Neural cell (in vitro differentiated cells): ENCODE measurements at regions not wholly inside any gene's neighbourhood (a gene's known extent, or its start where the extent isn't known, plus 50 kb on each side); places are given as distances from the start of the nearest gene placed in this dataset.

ENCODE experiments used
- H2AFZ ChIP-seq: fragments of 200-600, 300-800 bp; sonication (generic), shearing (Covaris generic); 2 replicates; pipeline ENCODE4 v1.6.0; 2014; ENCODE audit warnings: low read depth, mild to moderate bottlenecking, antibody characterized with exemption, low read length, moderate library complexity
- H3F3A ChIP-seq: fragments of 200-600 bp; shearing (Covaris generic); 2 replicates; pipeline ENCODE4 v1.6.1; 2016; ENCODE audit warnings: mild to moderate bottlenecking, moderate library complexity, mixed read lengths, antibody characterized with exemption, low read length; ENCODE audit not compliant: insufficient read depth, poor library complexity, severe bottlenecking
- H3K27ac ChIP-seq: fragments of 200-600, 300-800 bp; sonication (generic), shearing (Covaris generic); 2 replicates; pipeline ENCODE4 v1.5.1; 2014; ENCODE audit warnings: mild to moderate bottlenecking, low read length, moderate library complexity
- H3K27me3 ChIP-seq: fragments of 300-800, 200-600 bp; sonication (generic), shearing (Covaris generic); 2 replicates; pipeline ENCODE4 v1.6.0; 2014; ENCODE audit warnings: mild to moderate bottlenecking, low read depth, low read length, moderate library complexity; ENCODE audit not compliant: insufficient read depth
- H3K36me3 ChIP-seq: fragments of 300-800, 200-600 bp; sonication (generic), shearing (Covaris generic); 2 replicates; pipeline ENCODE4 v1.5.1; 2014; ENCODE audit warnings: mild to moderate bottlenecking, antibody characterized with exemption, low read length, moderate library complexity; ENCODE audit not compliant: insufficient read depth
- H3K4me2 ChIP-seq: fragments of 300-800, 200-600 bp; sonication (generic), shearing (Covaris generic); 2 replicates; pipeline ENCODE4 v1.6.0; 2014; ENCODE audit warnings: mild to moderate bottlenecking, low read length
- H3K4me3 ChIP-seq: fragments of 300-800, 200-600 bp; sonication (generic), shearing (Covaris generic); 2 replicates; pipeline ENCODE4 v1.5.1; 2014; ENCODE audit warnings: mild to moderate bottlenecking, low read length, moderate library complexity
- H3K79me2 ChIP-seq: fragments of 200-600 bp; shearing (Covaris generic); replicated peaks from 2 replicates; pipeline ENCODE4 v1.6.0; 2014; ENCODE audit warnings: mild to moderate bottlenecking, low read length, moderate library complexity; ENCODE audit not compliant: insufficient read depth
- H3K9ac ChIP-seq: fragments of 300-800, 200-600 bp; sonication (generic), shearing (Covaris generic); 2 replicates; pipeline ENCODE4 v1.6.1; 2016; ENCODE audit warnings: mild to moderate bottlenecking, low read length, mixed read lengths
- H3K9me2 ChIP-seq: fragments of 200-600 bp; shearing (Covaris generic); 2 replicates; pipeline ENCODE4 v1.6.1; 2016; ENCODE audit warnings: mild to moderate bottlenecking, low read length, mixed read lengths; ENCODE audit not compliant: insufficient read depth
- H3K9me3 ChIP-seq: fragments of 200-600, 300-800 bp; sonication (generic), shearing (Covaris generic); 2 replicates; pipeline ENCODE4 v1.6.1; 2016; ENCODE audit warnings: mild to moderate bottlenecking, mixed run types, low read length, moderate library complexity, mixed read lengths
- H4K20me1 ChIP-seq: fragments of 200-600 bp; shearing (Covaris generic); 2 replicates; pipeline ENCODE4 v1.6.1; 2016; ENCODE audit warnings: mild to moderate bottlenecking, mixed run types; ENCODE audit not compliant: insufficient read depth
- EP300 ChIP-seq: fragments of 450-650 bp; conservative IDR thresholded peaks from 2 replicates; pipeline ENCODE4 v1.6.1; 2014; ENCODE audit warnings: antibody characterized with exemption, mild to moderate bottlenecking, moderate library complexity; ENCODE audit not compliant: poor library complexity, severe bottlenecking
- EZH2 ChIP-seq: fragments of 200-600, 300-800 bp; shearing (Covaris generic), sonication (generic); IDR thresholded peaks from 2 replicates; pipeline ENCODE4 v1.6.1; 2014; ENCODE audit warnings: antibody characterized with exemption, low read length, borderline replicate concordance, mild to moderate bottlenecking; ENCODE audit not compliant: insufficient read depth, poor library complexity, severe bottlenecking
- MXI1 ChIP-seq: fragments of 450-650 bp; conservative IDR thresholded peaks from 2 replicates; pipeline ENCODE4 v1.6.1; 2014; ENCODE audit warnings: antibody characterized with exemption, mild to moderate bottlenecking; ENCODE audit not compliant: poor library complexity, severe bottlenecking
- POLR2AphosphoS5 ChIP-seq: IDR thresholded peaks from 2 replicates; pipeline ENCODE4 v1.6.1; 2012
- RAD21 ChIP-seq: fragments of 450-650 bp; conservative IDR thresholded peaks from 2 replicates; pipeline ENCODE4 v1.6.1; 2014; ENCODE audit warnings: antibody characterized with exemption, mild to moderate bottlenecking, moderate library complexity
- SMC3 ChIP-seq: fragments of 450-650 bp; conservative IDR thresholded peaks from 2 replicates; pipeline ENCODE4 v1.6.1; 2014; ENCODE audit warnings: antibody characterized with exemption, mild to moderate bottlenecking, moderate library complexity; ENCODE audit not compliant: poor library complexity
- TAF1 ChIP-seq: IDR thresholded peaks from 2 replicates; pipeline ENCODE4 v1.6.1; 2012; ENCODE audit warnings: low read depth
- TF ChIP-seq, protein P1 (sequence below): fragments of 450-650 bp; IDR thresholded peaks from 2 replicates; pipeline ENCODE4 v1.5.1; 2014; ENCODE audit warnings: antibody characterized with exemption, mild to moderate bottlenecking, moderate library complexity; ENCODE audit not compliant: poor library complexity, severe bottlenecking
- TF ChIP-seq, protein P2 (sequence below): IDR thresholded peaks from 2 replicates; pipeline ENCODE4 v1.6.1; 2012; ENCODE audit warnings: borderline replicate concordance

GRCh38 chr18:73381016-73381698, 513.4 kb upstream of the NETO1 start:
- Histone ChIP-seq H3K9me3 (no peaks in the 10 kb centered on the region), H3K4me2 (no peak overlapping the region), H3K27ac (no peak overlapping the region), H3K9ac (no peak overlapping the region), H3K79me2 (no peaks in the 10 kb centered on the region), H4K20me1 (no peaks in the 10 kb centered on the region), H3F3A (no peaks in the 10 kb centered on the region), H3K36me3 (no peaks in the 10 kb centered on the region), H3K4me3 (no peak overlapping the region), H3K9me2 (no peaks in the 10 kb centered on the region), H2AFZ (no peak overlapping the region), H3K27me3 (no peaks in the 10 kb centered on the region)
- TF ChIP-seq SMC3 (no peak), POLR2AphosphoS5 (no peak), MXI1 (no peak), RAD21 (no peak), TAF1 (no peak), EZH2 (no peak), EP300 (no peak)
- TF ChIP-seq, protein P1, sequence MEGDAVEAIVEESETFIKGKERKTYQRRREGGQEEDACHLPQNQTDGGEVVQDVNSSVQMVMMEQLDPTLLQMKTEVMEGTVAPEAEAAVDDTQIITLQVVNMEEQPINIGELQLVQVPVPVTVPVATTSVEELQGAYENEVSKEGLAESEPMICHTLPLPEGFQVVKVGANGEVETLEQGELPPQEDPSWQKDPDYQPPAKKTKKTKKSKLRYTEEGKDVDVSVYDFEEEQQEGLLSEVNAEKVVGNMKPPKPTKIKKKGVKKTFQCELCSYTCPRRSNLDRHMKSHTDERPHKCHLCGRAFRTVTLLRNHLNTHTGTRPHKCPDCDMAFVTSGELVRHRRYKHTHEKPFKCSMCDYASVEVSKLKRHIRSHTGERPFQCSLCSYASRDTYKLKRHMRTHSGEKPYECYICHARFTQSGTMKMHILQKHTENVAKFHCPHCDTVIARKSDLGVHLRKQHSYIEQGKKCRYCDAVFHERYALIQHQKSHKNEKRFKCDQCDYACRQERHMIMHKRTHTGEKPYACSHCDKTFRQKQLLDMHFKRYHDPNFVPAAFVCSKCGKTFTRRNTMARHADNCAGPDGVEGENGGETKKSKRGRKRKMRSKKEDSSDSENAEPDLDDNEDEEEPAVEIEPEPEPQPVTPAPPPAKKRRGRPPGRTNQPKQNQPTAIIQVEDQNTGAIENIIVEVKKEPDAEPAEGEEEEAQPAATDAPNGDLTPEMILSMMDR, result no peak
- TF ChIP-seq, protein P2, sequence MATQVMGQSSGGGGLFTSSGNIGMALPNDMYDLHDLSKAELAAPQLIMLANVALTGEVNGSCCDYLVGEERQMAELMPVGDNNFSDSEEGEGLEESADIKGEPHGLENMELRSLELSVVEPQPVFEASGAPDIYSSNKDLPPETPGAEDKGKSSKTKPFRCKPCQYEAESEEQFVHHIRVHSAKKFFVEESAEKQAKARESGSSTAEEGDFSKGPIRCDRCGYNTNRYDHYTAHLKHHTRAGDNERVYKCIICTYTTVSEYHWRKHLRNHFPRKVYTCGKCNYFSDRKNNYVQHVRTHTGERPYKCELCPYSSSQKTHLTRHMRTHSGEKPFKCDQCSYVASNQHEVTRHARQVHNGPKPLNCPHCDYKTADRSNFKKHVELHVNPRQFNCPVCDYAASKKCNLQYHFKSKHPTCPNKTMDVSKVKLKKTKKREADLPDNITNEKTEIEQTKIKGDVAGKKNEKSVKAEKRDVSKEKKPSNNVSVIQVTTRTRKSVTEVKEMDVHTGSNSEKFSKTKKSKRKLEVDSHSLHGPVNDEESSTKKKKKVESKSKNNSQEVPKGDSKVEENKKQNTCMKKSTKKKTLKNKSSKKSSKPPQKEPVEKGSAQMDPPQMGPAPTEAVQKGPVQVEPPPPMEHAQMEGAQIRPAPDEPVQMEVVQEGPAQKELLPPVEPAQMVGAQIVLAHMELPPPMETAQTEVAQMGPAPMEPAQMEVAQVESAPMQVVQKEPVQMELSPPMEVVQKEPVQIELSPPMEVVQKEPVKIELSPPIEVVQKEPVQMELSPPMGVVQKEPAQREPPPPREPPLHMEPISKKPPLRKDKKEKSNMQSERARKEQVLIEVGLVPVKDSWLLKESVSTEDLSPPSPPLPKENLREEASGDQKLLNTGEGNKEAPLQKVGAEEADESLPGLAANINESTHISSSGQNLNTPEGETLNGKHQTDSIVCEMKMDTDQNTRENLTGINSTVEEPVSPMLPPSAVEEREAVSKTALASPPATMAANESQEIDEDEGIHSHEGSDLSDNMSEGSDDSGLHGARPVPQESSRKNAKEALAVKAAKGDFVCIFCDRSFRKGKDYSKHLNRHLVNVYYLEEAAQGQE, result no peak

DNA sequence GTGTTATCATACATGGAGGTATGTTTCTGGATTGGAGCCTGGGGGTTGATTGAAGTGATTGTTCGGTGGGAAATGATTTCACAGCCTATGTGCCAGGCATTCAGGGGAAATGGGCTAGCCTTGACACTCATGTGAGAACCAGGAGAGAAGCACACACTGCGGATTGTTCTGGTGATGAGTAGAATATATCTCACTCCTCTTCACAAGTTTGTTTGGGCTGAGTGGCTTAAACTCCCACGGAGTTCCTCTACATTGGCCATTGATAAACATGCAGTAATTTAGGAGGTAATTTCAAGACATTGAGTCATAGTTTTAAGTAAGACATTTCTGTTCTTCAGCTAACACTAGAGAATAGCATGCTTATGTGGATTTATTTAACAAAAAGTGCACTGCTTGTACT, 498.9 kb upstream of the NETO1 start:
- H3K27me3 ChIP-seq, result no peaks in the 10 kb centered on the region
- H3K9ac ChIP-seq, result no peak overlapping the region
- no peaks in the 10 kb centered on the region for H3F3A ChIP-seq
- no peaks in the 10 kb centered on the region for H3K9me3 ChIP-seq
- no peak overlapping the region for H3K4me2 ChIP-seq
- no peak overlapping the region for H3K27ac ChIP-seq
- H3K36me3 ChIP-seq, result no peaks in the 10 kb centered on the region
- no peak overlapping the region for H2AFZ ChIP-seq
- TF ChIP-seq POLR2AphosphoS5 (no peak), RAD21 (no peak), EZH2 (no peak), SMC3 (no peak)
- TF ChIP-seq, protein P1, result no peak
- H3K79me2 ChIP-seq, result no peaks in the 10 kb centered on the region
- H3K9me2 ChIP-seq, result no peaks in the 10 kb centered on the region
- no peaks in the 10 kb centered on the region for H4K20me1 ChIP-seq
- no peak overlapping the region for H3K4me3 ChIP-seq
